Liver (tissue), 8 donors: ENCODE measurements at regions not wholly inside any gene's neighbourhood (a gene's known extent, or its start where the extent isn't known, plus 50 kb on each side); places are given as distances from the start of the nearest gene placed in this dataset.

Experiments used
- DNase-seq: peaks from one replicate; pipeline ENCODE4 v3.0.0-alpha.2; 2017; ENCODE audit warnings: low spot score
- H3K27ac ChIP-seq, 2 donors: one replicate each; pipeline ENCODE4 v1.7.0; 2013; ENCODE audit warnings: inconsistent platforms in 2 of 2, low read length in 2 of 2, control low read depth in 1 of 2, low read depth in 1 of 2, mild to moderate bottlenecking in 1 of 2
- H3K27me3 ChIP-seq, 4 donors: one replicate each; pipeline versions ENCODE4 v1.6.1 to v1.7.0; 2013; ENCODE audit warnings: low read length in 3 of 4, inconsistent platforms in 1 of 4, mild to moderate bottlenecking in 1 of 4, moderate library complexity in 1 of 4; ENCODE audit not compliant: control insufficient read depth in 4 of 4, insufficient read depth in 4 of 4
- H3K36me3 ChIP-seq, 4 donors: one replicate each; pipeline versions ENCODE4 v1.6.1 to v1.7.0; 2013; ENCODE audit warnings: low read length in 3 of 4, mild to moderate bottlenecking in 3 of 4, low read depth in 1 of 4, moderate library complexity in 1 of 4; ENCODE audit not compliant: control insufficient read depth in 4 of 4, insufficient read depth in 3 of 4
- H3K4me1 ChIP-seq, 4 donors: one replicate each; pipeline versions ENCODE4 v1.6.1 to v1.7.0; 2013; ENCODE audit warnings: low read length in 3 of 4, mild to moderate bottlenecking in 3 of 4, moderate library complexity in 1 of 4; ENCODE audit not compliant: control insufficient read depth in 4 of 4, insufficient read depth in 4 of 4
- H3K4me3 ChIP-seq, 3 donors: one replicate each; pipeline versions ENCODE4 v1.6.1 to v1.7.0; 2013; ENCODE audit warnings: low read length in 3 of 3, control low read depth in 1 of 3, low read depth in 1 of 3, mild to moderate bottlenecking in 1 of 3
- H3K9ac ChIP-seq, 2 donors: one replicate each; pipeline ENCODE4 v1.7.0; 2013; ENCODE audit warnings: low read length in 2 of 2, mild to moderate bottlenecking in 2 of 2, moderate library complexity in 2 of 2, control low read depth in 1 of 2, low read depth in 1 of 2
- H3K9me3 ChIP-seq, 4 donors: one replicate each; pipeline versions ENCODE4 v1.6.1 to v1.7.0; 2013; ENCODE audit warnings: low read length in 3 of 4; ENCODE audit not compliant: control insufficient read depth in 4 of 4
- ATF3 ChIP-seq: IDR thresholded peaks from 2 replicates; pipeline ENCODE4 v1.6.1; 2016; ENCODE audit warnings: antibody characterized with exemption
- CTCF ChIP-seq: fragments of 150-350 bp; IDR thresholded peaks from 2 replicates; pipeline ENCODE4 v1.5.1; 2017; ENCODE audit warnings: improper control_type of control experiment, low read depth, low read length; ENCODE audit not compliant: missing input control
- EGR1 ChIP-seq, 2 donors: IDR thresholded peaks; 2 replicates each; pipeline ENCODE4 v1.6.1; 2016 to 2018; ENCODE audit warnings: antibody characterized with exemption in 2 of 2, low read depth in 2 of 2
- FOXA2 ChIP-seq: IDR thresholded peaks from 2 replicates; pipeline ENCODE4 v1.6.1; 2016; ENCODE audit warnings: antibody characterized with exemption
- HNF4A ChIP-seq, 2 donors: conservative IDR thresholded peaks; 2 replicates each; pipeline ENCODE4 v1.6.1; 2016; ENCODE audit warnings: antibody characterized with exemption in 2 of 2, mild to moderate bottlenecking in 2 of 2
- HNF4G ChIP-seq: IDR thresholded peaks from 2 replicates; pipeline ENCODE4 v1.6.1; 2016; ENCODE audit warnings: antibody characterized with exemption
- JUND ChIP-seq, 2 donors: IDR thresholded peaks; 2 replicates each; pipeline ENCODE4 v1.6.1; 2016; ENCODE audit warnings: antibody characterized with exemption in 2 of 2
- MAX ChIP-seq: IDR thresholded peaks from 2 replicates; pipeline ENCODE4 v1.6.1; 2016; ENCODE audit warnings: antibody characterized with exemption
- NR2F2 ChIP-seq: IDR thresholded peaks from 2 replicates; pipeline ENCODE4 v1.6.1; 2016; ENCODE audit warnings: antibody characterized with exemption
- RAD21 ChIP-seq, 2 donors: IDR thresholded peaks; 2 replicates each; pipeline ENCODE4 v1.6.1; 2016; ENCODE audit warnings: antibody characterized with exemption in 2 of 2, mild to moderate bottlenecking in 2 of 2
- REST ChIP-seq: IDR thresholded peaks from 2 replicates; pipeline ENCODE4 v1.6.1; 2016; ENCODE audit warnings: antibody characterized with exemption, mild to moderate bottlenecking
- RXRA ChIP-seq, 2 donors: IDR thresholded peaks; 2 replicates each; pipeline ENCODE4 v1.6.1; 2017 to 2018; ENCODE audit warnings: antibody characterized with exemption in 2 of 2, mild to moderate bottlenecking in 1 of 2
- TAF1 ChIP-seq: conservative IDR thresholded peaks from 2 replicates; pipeline ENCODE4 v1.6.1; 2016; ENCODE audit warnings: antibody characterized with exemption, mild to moderate bottlenecking
- YY1 ChIP-seq: IDR thresholded peaks from 2 replicates; pipeline ENCODE4 v1.6.1; 2016; ENCODE audit warnings: antibody characterized with exemption, mild to moderate bottlenecking
- ZBTB33 ChIP-seq: IDR thresholded peaks from 2 replicates; pipeline ENCODE4 v1.6.1; 2016; ENCODE audit warnings: antibody characterized with exemption
- WGBS: extraction: QIAGEN DNeasy Blood & Tissue Kit; methylation state at CpG from one replicate; pipeline ENCODE4 v1.1.7; 2013; 5-methylcytosine and 5-hydroxymethylcytosine counted together
- donor health status: healthy.
- donor health status: healthy.
- donor health status: healthy.
- donor health status: healthy.
- donor health status: healthy.

- H3K27me3 ChIP-seq: no peaks in the 10 kb centered on the region
- TF ChIP-seq CTCF (no peak), FOXA2 (no peak), RAD21 (IDR thresholded peaks at IDR 0.05) (no peak), HNF4G (no peak), NR2F2 (no peak), MAX (no peak), RXRA (IDR thresholded peaks at IDR 0.05) (no peak)
- WGBS: 74% methylated on average over 7 of the region's 7 CpGs
- no peak overlapping the region for H3K9ac ChIP-seq
- H3K4me1 ChIP-seq: peaks cover 3 to 13% (median 12%) of the 10 kb centered on the region in 4 donors
- no peaks in the 10 kb centered on the region for H3K36me3 ChIP-seq
- no peak overlapping the region for H3K27ac ChIP-seq
- H3K9me3 ChIP-seq: no peaks in the 10 kb centered on the region
- no peak for DNase-seq
- H3K4me3 ChIP-seq: no peak overlapping the region
Measured at GRCh38 chr13:40061466-40062450, 406.3 kb downstream of the COG6 start.

GRCh38 chr13:40063278-40063698, 407.8 kb downstream of the COG6 start:
- Histone ChIP-seq H3K9ac (no peak overlapping the region), H3K27ac (no peak overlapping the region), H3K4me1 (peaks cover 3 to 13% (median 12%) of the 10 kb centered on the region in 4 donors), H3K9me3 (no peaks in the 10 kb centered on the region), H3K4me3 (no peak overlapping the region), H3K36me3 (no peaks in the 10 kb centered on the region), H3K27me3 (no peaks in the 10 kb centered on the region)
- no peak for TF ChIP-seq RAD21 (IDR thresholded peaks at IDR 0.05)
- no peak for TF ChIP-seq JUND (IDR thresholded peaks at IDR 0.05)
- no peak for TF ChIP-seq REST
- no peak for TF ChIP-seq ATF3
- no peak for TF ChIP-seq RXRA (IDR thresholded peaks at IDR 0.05)
- TF ChIP-seq ZBTB33: no peak
- TF ChIP-seq TAF1: no peak
- TF ChIP-seq EGR1 (IDR thresholded peaks at IDR 0.05; ENCODE audit: low read depth in 2 of 2): no peak
- TF ChIP-seq FOXA2: no peak
- no peak for TF ChIP-seq MAX
- no peak for TF ChIP-seq HNF4G
- TF ChIP-seq CTCF: no peak
- no peak for TF ChIP-seq YY1
- TF ChIP-seq NR2F2: no peak
- no peak for TF ChIP-seq HNF4A (conservative IDR thresholded peaks at IDR 0.05)
- WGBS: 72% methylated on average over 8 of the region's 8 CpGs
- DNase-seq: no peak
